Calu3 (cell line): ENCODE measurements at regions not wholly inside any gene's neighbourhood (a gene's known extent, or its start where the extent isn't known, plus 50 kb on each side); places are given as distances from the start of the nearest gene placed in this dataset.

ENCODE experiments used
- BruUV-seq: library from RNA; stranded (reverse); fragments of 400-500 nt; replicated peaks from 2 replicates; lab custom pipeline; 2021; lab: Mats Ljungman, UMichigan
- CTCF ChIA-PET: fragments of 300-600 bp; sonication (Branson Sonifier 250); formaldehyde crosslinking; loops from one replicate; lab custom pipeline; 2022; ENCODE audit warnings: antibody characterized with exemption; lab: Charles Lee
- DNase-seq: peaks from one replicate; pipeline ENCODE4 v3.0.0; 2022
- H3K27ac Mint-ChIP-seq: one replicate; pipeline ENCODE4 v1.8.0; 2022; ENCODE audit warnings: mixed read lengths; ENCODE audit not compliant: unreplicated experiment
- H3K27me3 Mint-ChIP-seq: one replicate; pipeline ENCODE4 v1.8.0; 2022; ENCODE audit warnings: mixed read lengths; ENCODE audit not compliant: unreplicated experiment
- H3K36me3 Mint-ChIP-seq: one replicate; pipeline ENCODE4 v1.8.0; 2022; ENCODE audit warnings: mild to moderate bottlenecking, moderate library complexity, mixed read lengths; ENCODE audit not compliant: insufficient read depth, unreplicated experiment
- H3K4me1 Mint-ChIP-seq: one replicate; pipeline ENCODE4 v1.8.0; 2022; ENCODE audit warnings: mild to moderate bottlenecking, low read depth, mixed read lengths; ENCODE audit not compliant: unreplicated experiment
- H3K4me3 Mint-ChIP-seq: one replicate; pipeline ENCODE4 v1.8.0; 2022; ENCODE audit warnings: mild to moderate bottlenecking, low read depth, moderate library complexity, mixed read lengths; ENCODE audit not compliant: unreplicated experiment
- H3K9me3 Mint-ChIP-seq: one replicate; pipeline ENCODE4 v1.8.0; 2022; ENCODE audit warnings: low read depth, mixed read lengths; ENCODE audit not compliant: unreplicated experiment
- CTCF ChIP-seq: fragments of 200-600 bp; IDR thresholded peaks from one replicate; pipeline ENCODE4 v1.8.0; 2022; ENCODE audit warnings: antibody characterized with exemption; ENCODE audit not compliant: unreplicated experiment
- intact Hi-C: fragments of 100-400 bp; cut with micrococcal nuclease; formaldehyde crosslinking; loops from one replicate; pipeline ENCODE4 v1.10.0; 2022; ENCODE audit not compliant: unreplicated experiment

DNA sequence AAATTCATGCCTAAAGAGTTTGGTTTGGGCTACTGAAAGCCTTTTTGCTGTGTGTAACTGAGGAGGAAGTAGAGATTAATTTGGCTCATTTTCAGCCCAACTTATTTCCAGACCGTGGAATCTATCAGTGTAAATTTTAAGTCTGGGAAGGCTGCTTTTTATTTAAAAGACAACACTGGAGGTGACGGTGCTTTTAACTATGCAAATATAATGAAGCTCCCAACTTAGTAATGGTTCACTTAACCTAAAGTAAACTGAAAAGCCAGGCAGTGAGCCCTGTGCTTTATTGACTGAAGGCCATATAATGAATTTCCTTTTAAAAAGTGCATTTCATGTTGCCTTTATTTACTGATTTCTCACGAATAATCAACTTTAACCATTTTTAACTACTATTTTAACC is 127.2 kb downstream of the NPY start:
- peaks cover 49% of the 10 kb centered on the region for H3K27me3 Mint-ChIP-seq
- BruUV-seq = no TSS peak
- H3K36me3 Mint-ChIP-seq = no peaks in the 10 kb centered on the region
- no peak overlapping the region for H3K4me3 Mint-ChIP-seq
- no peak overlapping the region for H3K27ac Mint-ChIP-seq
- DNase-seq = no peak
- CTCF ChIA-PET = interaction anchor here (0.6 to 0.8 kb wide), 2 partner anchors 195 to 1037 kb away, joined by 3 to 7 read pairs; no protein-coding TSS in a partner anchor
- intact Hi-C loops = no loop called here
- peaks cover 5% of the 10 kb centered on the region for H3K9me3 Mint-ChIP-seq
- H3K4me1 Mint-ChIP-seq = no peaks in the 10 kb centered on the region
- TF ChIP-seq CTCF = no peak

DNA sequence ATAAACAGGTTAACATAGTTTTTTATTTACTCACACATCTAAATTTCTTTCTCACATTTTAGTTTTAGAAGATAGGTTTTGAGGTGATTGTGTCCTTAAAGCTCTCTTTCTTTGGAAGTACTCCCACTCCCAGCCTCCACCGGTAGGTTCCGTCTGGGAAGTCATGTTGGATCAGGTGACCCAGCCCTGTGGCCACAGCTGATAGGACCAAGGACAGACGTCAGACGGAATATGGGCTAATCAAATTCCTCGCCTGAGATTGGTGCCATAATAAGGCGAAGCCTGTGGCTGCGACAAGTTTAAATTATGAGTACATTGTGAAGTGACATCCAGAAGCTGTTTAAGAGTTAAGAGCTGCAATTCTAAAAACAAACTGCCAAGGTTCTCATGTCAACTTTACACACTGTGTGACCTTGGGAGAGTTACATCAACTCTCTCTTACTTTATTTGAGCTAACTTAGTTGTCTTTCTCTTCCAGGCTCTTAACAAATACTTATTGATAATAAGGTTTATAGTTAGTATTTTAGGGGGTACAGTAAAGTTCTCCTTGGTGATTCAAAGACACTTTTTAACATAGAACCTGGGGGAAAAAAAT is 133.6 kb downstream of the NPY start:
- Mint-ChIP-seq H3K9me3 (peaks cover 5% of the 10 kb centered on the region), H3K27me3 (peaks cover 26% of the 10 kb centered on the region), H3K4me1 (no peaks in the 10 kb centered on the region), H3K27ac (no peak overlapping the region), H3K4me3 (no peak overlapping the region), H3K36me3 (no peaks in the 10 kb centered on the region)
- intact Hi-C loops = no loop called here
- CTCF ChIA-PET = interaction anchor here (0.6 to 0.7 kb wide), 2 partner anchors 194 to 989 kb away, joined by 3 to 5 read pairs; no protein-coding TSS in a partner anchor
- no TSS peak for BruUV-seq
- no peak for DNase-seq
- TF ChIP-seq CTCF = no peak

- no peak for DNase-seq
- H3K4me3 Mint-ChIP-seq = no peak overlapping the region
- CTCF ChIA-PET = no interaction called here
- peaks cover 20% of the 10 kb centered on the region for H3K27me3 Mint-ChIP-seq
- intact Hi-C loops = no loop called here
- no peak for TF ChIP-seq CTCF
- H3K27ac Mint-ChIP-seq = no peak overlapping the region
- no peaks in the 10 kb centered on the region for H3K36me3 Mint-ChIP-seq
- BruUV-seq = no TSS peak
- no peaks in the 10 kb centered on the region for H3K4me1 Mint-ChIP-seq
- H3K9me3 Mint-ChIP-seq = peaks cover 3% of the 10 kb centered on the region
These were observed 135.1 kb downstream of the NPY start for GRCh38 chr7:24419077-24419476.

GRCh38 chr7:24419511-24419910 is 135.5 kb downstream of the NPY start:
- DNase-seq = no peak
- Mint-ChIP-seq H3K9me3 (no peaks in the 10 kb centered on the region), H3K36me3 (no peaks in the 10 kb centered on the region), H3K4me3 (no peak overlapping the region), H3K27ac (no peak overlapping the region), H3K4me1 (no peaks in the 10 kb centered on the region), H3K27me3 (peaks cover 16% of the 10 kb centered on the region)
- BruUV-seq = no TSS peak
- intact Hi-C loops = no loop called here
- TF ChIP-seq CTCF = no peak
- CTCF ChIA-PET = no interaction called here
